ENCODE measurements at regions not wholly inside any gene's neighbourhood (a gene's known extent, or its start where the extent isn't known, plus 50 kb on each side); places are given as distances from the start of the nearest gene placed in this dataset.

DNA sequence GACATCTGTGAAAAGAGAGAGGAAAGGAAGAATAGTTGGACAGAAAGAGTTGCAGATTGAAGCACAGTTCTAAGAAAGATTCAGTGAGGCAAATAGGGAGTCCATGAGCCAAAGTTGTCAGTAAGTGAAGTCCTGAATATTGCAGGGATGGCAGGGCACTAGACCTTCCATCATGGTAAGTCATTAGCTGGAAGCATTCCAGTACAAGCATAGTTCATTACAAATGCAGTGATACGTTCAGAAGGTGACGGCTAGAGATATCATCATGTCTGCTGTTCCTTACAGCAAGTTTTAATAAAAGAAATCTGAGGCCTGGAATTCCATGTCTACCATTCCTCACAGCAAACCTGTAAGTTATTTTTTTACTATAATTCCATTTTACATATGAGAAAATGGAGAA lies 720.1 kb downstream of the GBE1 start:
- H3K36me3 ChIP-seq (ENCODE audit: control insufficient read depth, low read depth, low read length), result no peaks in the 10 kb centered on the region
- no peaks in the 10 kb centered on the region for H3K4me1 ChIP-seq (ENCODE audit: control insufficient read depth, low read depth, low read length)
- H3K4me3 ChIP-seq (ENCODE audit: low read length), result no peak overlapping the region
- H3K9me3 ChIP-seq (ENCODE audit: control insufficient read depth, low read depth, low read length), result no peaks in the 10 kb centered on the region
- H3K9ac ChIP-seq (ENCODE audit: low read length), result no peak overlapping the region
- no peaks in the 10 kb centered on the region for H3K27me3 ChIP-seq (ENCODE audit: control insufficient read depth, insufficient read depth, low read length)
- no peak overlapping the region for H3K27ac ChIP-seq (ENCODE audit: low read length)

DNA sequence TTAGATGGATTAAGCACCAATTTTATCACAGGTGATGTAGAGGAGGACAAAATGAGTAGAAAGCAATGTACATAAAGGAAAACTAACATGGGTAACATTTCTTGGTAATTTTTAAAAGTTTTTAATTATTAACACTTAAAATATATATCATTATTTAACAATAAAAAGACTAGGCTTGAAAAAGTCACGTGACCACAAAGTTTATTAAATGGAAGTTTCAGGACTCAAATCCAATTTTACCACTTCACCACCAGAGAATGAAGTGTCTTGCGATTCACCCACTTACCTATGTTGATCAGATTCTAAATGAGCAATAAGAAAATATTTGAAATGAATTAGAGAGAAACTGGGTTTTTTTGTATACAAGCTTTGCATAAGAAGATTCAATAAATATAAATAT lies 721.3 kb downstream of the GBE1 start:
- Histone ChIP-seq H3K9ac (ENCODE audit: low read length) (no peak overlapping the region), H3K27ac (ENCODE audit: low read length) (no peak overlapping the region), H3K4me3 (ENCODE audit: low read length) (no peak overlapping the region), H3K9me3 (ENCODE audit: control insufficient read depth, low read depth, low read length) (no peaks in the 10 kb centered on the region), H3K27me3 (ENCODE audit: control insufficient read depth, insufficient read depth, low read length) (no peaks in the 10 kb centered on the region), H3K36me3 (ENCODE audit: control insufficient read depth, low read depth, low read length) (no peaks in the 10 kb centered on the region), H3K4me1 (ENCODE audit: control insufficient read depth, low read depth, low read length) (no peaks in the 10 kb centered on the region)

- H3K4me1 ChIP-seq (ENCODE audit: control insufficient read depth, low read depth, low read length), result no peaks in the 10 kb centered on the region
- H3K9me3 ChIP-seq (ENCODE audit: control insufficient read depth, low read depth, low read length), result no peaks in the 10 kb centered on the region
- H3K27ac ChIP-seq (ENCODE audit: low read length), result no peak overlapping the region
- H3K36me3 ChIP-seq (ENCODE audit: control insufficient read depth, low read depth, low read length), result no peaks in the 10 kb centered on the region
- H3K27me3 ChIP-seq (ENCODE audit: control insufficient read depth, insufficient read depth, low read length), result no peaks in the 10 kb centered on the region
- H3K4me3 ChIP-seq (ENCODE audit: low read length), result no peak overlapping the region
- no peak overlapping the region for H3K9ac ChIP-seq (ENCODE audit: low read length)
Observed at GRCh38 chr3:81033684-81034083, 727.8 kb downstream of the GBE1 start.

DNA sequence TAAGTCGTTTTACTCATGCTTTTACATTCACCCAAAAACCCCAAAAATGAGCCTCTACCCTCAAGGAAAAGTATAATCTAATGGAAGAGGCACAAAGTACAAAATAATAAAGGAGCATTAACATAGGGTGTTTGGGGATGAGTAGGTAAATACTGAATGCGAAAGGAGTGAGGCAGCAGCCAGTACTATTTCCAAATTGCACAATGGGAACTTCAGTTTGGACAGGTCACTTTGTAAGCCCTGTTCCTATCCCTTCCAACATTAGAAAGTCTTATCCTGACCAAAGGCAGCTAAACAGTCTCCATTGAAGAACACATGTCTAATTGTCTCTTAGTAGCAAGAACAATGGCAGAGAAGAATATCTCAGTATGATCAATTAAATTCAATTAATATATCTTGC lies 728.3 kb downstream of the GBE1 start:
- no peak overlapping the region for H3K27ac ChIP-seq (ENCODE audit: low read length)

GRCh38 chr3:81029861-81030260 lies 731.6 kb downstream of the GBE1 start:
- no peaks in the 10 kb centered on the region for H3K36me3 ChIP-seq (ENCODE audit: control insufficient read depth, low read depth, low read length)
- no peaks in the 10 kb centered on the region for H3K27me3 ChIP-seq (ENCODE audit: control insufficient read depth, insufficient read depth, low read length)
- H3K4me3 ChIP-seq (ENCODE audit: low read length), result no peak overlapping the region
- no peaks in the 10 kb centered on the region for H3K4me1 ChIP-seq (ENCODE audit: control insufficient read depth, low read depth, low read length)
- H3K9ac ChIP-seq (ENCODE audit: low read length), result no peak overlapping the region
- no peaks in the 10 kb centered on the region for H3K9me3 ChIP-seq (ENCODE audit: control insufficient read depth, low read depth, low read length)
- H3K27ac ChIP-seq (ENCODE audit: low read length), result no peak overlapping the region

More for the DNA sequence above, 728.3 kb downstream of the GBE1 start:
- Histone ChIP-seq H3K9ac (ENCODE audit: low read length) (no peak overlapping the region), H3K27me3 (ENCODE audit: control insufficient read depth, insufficient read depth, low read length) (no peaks in the 10 kb centered on the region), H3K4me3 (ENCODE audit: low read length) (no peak overlapping the region), H3K36me3 (ENCODE audit: control insufficient read depth, low read depth, low read length) (no peaks in the 10 kb centered on the region), H3K9me3 (ENCODE audit: control insufficient read depth, low read depth, low read length) (no peaks in the 10 kb centered on the region), H3K4me1 (ENCODE audit: control insufficient read depth, low read depth, low read length) (no peaks in the 10 kb centered on the region)

DNA sequence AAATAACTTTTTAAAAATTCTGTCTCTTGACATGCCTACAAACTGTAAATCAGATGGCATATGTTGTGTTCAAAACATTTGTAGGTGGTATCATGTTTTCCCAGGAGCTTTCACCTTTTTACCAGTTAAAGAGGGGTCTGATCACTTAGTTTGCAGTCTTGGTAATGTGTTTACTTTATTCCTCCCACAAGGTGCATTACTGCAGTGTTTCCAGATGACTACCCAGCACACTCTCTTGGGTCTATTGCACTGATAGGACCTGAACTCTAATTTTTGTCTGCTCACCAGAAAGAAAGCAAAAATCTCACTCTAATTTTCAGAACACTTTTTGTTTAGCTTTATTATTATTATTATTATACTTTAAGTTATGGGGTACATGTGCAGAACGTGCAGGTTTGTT lies 734.1 kb downstream of the GBE1 start:
- Histone ChIP-seq H3K9ac (ENCODE audit: low read length) (no peak overlapping the region), H3K27me3 (ENCODE audit: control insufficient read depth, insufficient read depth, low read length) (no peaks in the 10 kb centered on the region), H3K4me1 (ENCODE audit: control insufficient read depth, low read depth, low read length) (no peaks in the 10 kb centered on the region), H3K36me3 (ENCODE audit: control insufficient read depth, low read depth, low read length) (no peaks in the 10 kb centered on the region), H3K27ac (ENCODE audit: low read length) (no peak overlapping the region), H3K9me3 (ENCODE audit: control insufficient read depth, low read depth, low read length) (no peaks in the 10 kb centered on the region), H3K4me3 (ENCODE audit: low read length) (no peak overlapping the region)

- no peaks in the 10 kb centered on the region for H3K27me3 ChIP-seq (ENCODE audit: control insufficient read depth, insufficient read depth, low read length)
- no peaks in the 10 kb centered on the region for H3K36me3 ChIP-seq (ENCODE audit: control insufficient read depth, low read depth, low read length)
Observed at GRCh38 chr3:81024560-81024959, 736.9 kb downstream of the GBE1 start.

DNA sequence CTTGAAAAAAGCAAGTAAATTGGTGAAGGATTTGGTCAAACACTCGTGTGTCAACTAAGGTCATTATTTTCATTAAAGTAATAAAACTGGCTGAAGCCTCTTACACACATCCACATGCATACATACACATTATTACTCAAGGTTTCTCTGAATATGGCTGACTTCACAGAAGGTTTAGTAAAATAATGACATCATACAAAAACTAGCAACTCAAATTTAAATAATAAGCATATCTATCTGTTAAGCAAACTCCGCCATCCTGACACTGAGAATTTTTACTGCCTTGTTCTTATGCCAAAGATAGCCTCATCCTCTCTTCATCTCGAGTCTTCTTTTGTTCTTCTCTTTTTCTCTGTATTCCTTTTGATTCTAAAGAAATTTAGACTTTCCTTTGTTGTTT lies 739.1 kb downstream of the GBE1 start:
- Histone ChIP-seq H3K27ac (ENCODE audit: low read length) (no peak overlapping the region), H3K9ac (ENCODE audit: low read length) (no peak overlapping the region), H3K36me3 (ENCODE audit: control insufficient read depth, low read depth, low read length) (no peaks in the 10 kb centered on the region), H3K9me3 (ENCODE audit: control insufficient read depth, low read depth, low read length) (no peaks in the 10 kb centered on the region), H3K4me1 (ENCODE audit: control insufficient read depth, low read depth, low read length) (no peaks in the 10 kb centered on the region), H3K27me3 (ENCODE audit: control insufficient read depth, insufficient read depth, low read length) (no peaks in the 10 kb centered on the region), H3K4me3 (ENCODE audit: low read length) (no peak overlapping the region)

More at GRCh38 chr3:81024560-81024959, 736.9 kb downstream of the GBE1 start:
- H3K4me3 ChIP-seq (ENCODE audit: low read length), result no peak overlapping the region
- no peaks in the 10 kb centered on the region for H3K4me1 ChIP-seq (ENCODE audit: control insufficient read depth, low read depth, low read length)
- no peak overlapping the region for H3K27ac ChIP-seq (ENCODE audit: low read length)
- no peak overlapping the region for H3K9ac ChIP-seq (ENCODE audit: low read length)
- no peaks in the 10 kb centered on the region for H3K9me3 ChIP-seq (ENCODE audit: control insufficient read depth, low read depth, low read length)

DNA sequence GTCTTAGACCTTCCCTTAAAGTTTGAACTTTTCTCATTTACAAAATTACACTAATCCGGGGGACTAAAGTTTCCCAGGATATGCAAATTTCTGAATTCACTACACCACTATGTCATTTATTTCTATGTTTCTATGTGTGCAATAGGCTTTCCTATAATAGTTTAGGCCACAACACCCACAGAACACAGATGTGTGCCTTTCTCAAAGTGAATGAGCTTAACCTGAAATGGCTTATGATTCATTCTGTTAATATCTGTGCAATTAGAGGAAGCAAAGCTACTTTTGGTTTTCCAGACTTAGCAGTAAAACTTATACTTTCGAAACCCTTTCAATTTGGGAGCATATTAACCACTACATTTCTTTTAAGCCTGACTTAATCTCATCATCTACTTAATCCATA lies 748.1 kb downstream of the GBE1 start:
- Histone ChIP-seq H3K27me3 (ENCODE audit: control insufficient read depth, insufficient read depth, low read length) (no peaks in the 10 kb centered on the region), H3K9ac (ENCODE audit: low read length) (no peak overlapping the region), H3K9me3 (ENCODE audit: control insufficient read depth, low read depth, low read length) (no peaks in the 10 kb centered on the region), H3K27ac (ENCODE audit: low read length) (no peak overlapping the region), H3K36me3 (ENCODE audit: control insufficient read depth, low read depth, low read length) (no peaks in the 10 kb centered on the region), H3K4me3 (ENCODE audit: low read length) (no peak overlapping the region), H3K4me1 (ENCODE audit: control insufficient read depth, low read depth, low read length) (no peaks in the 10 kb centered on the region)

- Histone ChIP-seq H3K4me1 (ENCODE audit: control insufficient read depth, low read depth, low read length) (no peaks in the 10 kb centered on the region), H3K4me3 (ENCODE audit: low read length) (no peak overlapping the region), H3K9me3 (ENCODE audit: control insufficient read depth, low read depth, low read length) (no peaks in the 10 kb centered on the region), H3K27ac (ENCODE audit: low read length) (no peak overlapping the region), H3K9ac (ENCODE audit: low read length) (no peak overlapping the region), H3K36me3 (ENCODE audit: control insufficient read depth, low read depth, low read length) (no peaks in the 10 kb centered on the region), H3K27me3 (ENCODE audit: control insufficient read depth, insufficient read depth, low read length) (no peaks in the 10 kb centered on the region)
Observed at GRCh38 chr3:81005992-81006391, 755.5 kb downstream of the GBE1 start.

GRCh38 chr3:81003817-81004216 lies 757.6 kb downstream of the GBE1 start:
- no peaks in the 10 kb centered on the region for H3K9me3 ChIP-seq (ENCODE audit: control insufficient read depth, low read depth, low read length)

DNA sequence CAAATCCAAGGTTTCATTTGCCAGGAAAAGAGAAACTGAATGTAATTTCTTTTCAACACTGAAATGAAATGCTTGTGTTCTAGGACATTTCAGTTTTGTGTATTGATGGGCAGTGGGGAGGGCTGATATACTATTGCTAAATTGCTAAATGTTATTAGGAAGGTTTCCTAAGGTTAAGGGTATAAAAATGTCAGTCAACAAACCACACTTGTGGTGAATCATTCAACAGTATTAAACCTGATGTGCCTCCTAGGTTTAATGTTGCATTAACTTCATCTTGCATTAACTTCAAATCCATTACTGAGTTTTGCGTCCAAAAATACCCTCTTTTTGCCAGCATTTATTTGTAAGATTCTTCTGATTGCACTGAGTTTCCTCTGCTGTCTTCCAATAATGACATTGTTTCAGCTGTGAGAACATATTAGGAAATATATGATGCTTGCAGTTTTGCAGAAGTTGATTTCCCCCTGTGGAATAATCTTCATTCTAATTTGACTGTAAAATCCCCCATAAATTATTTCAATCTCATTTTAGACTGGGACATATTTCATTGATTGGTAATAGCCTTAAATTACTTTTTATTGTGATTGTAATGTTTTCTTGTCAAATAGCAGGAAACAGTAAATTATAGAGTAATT lies 758.3 kb downstream of the GBE1 start:
- H3K27me3 ChIP-seq (ENCODE audit: control insufficient read depth, insufficient read depth, low read length), result no peaks in the 10 kb centered on the region
- H3K4me3 ChIP-seq (ENCODE audit: low read length), result no peak overlapping the region
- no peaks in the 10 kb centered on the region for H3K9me3 ChIP-seq (ENCODE audit: control insufficient read depth, low read depth, low read length)
- no peaks in the 10 kb centered on the region for H3K36me3 ChIP-seq (ENCODE audit: control insufficient read depth, low read depth, low read length)
- no peak overlapping the region for H3K9ac ChIP-seq (ENCODE audit: low read length)
- H3K27ac ChIP-seq (ENCODE audit: low read length), result no peak overlapping the region
- no peaks in the 10 kb centered on the region for H3K4me1 ChIP-seq (ENCODE audit: control insufficient read depth, low read depth, low read length)

More at GRCh38 chr3:81003817-81004216, 757.6 kb downstream of the GBE1 start:
- Histone ChIP-seq H3K9ac (ENCODE audit: low read length) (no peak overlapping the region), H3K27ac (ENCODE audit: low read length) (no peak overlapping the region), H3K36me3 (ENCODE audit: control insufficient read depth, low read depth, low read length) (no peaks in the 10 kb centered on the region), H3K27me3 (ENCODE audit: control insufficient read depth, insufficient read depth, low read length) (no peaks in the 10 kb centered on the region), H3K4me3 (ENCODE audit: low read length) (no peak overlapping the region), H3K4me1 (ENCODE audit: control insufficient read depth, low read depth, low read length) (no peaks in the 10 kb centered on the region)

All from iPS-18a (cell line).